ENCODE measurements at regions not wholly inside any gene's neighbourhood (a gene's known extent, or its start where the extent isn't known, plus 50 kb on each side); places are given as distances from the start of the nearest gene placed in this dataset.
A peak's percentile ranks its signal among the peaks of the same experiment; 100 is the strongest.

GRCh38 chr12:17652436-17652835 is 437.6 kb downstream of the RERGL start:
- Mint-ChIP-seq H3K27ac (no peak overlapping the region), H3K4me1 (no peaks in the 10 kb centered on the region)
- no peak for DNase-seq

DNA sequence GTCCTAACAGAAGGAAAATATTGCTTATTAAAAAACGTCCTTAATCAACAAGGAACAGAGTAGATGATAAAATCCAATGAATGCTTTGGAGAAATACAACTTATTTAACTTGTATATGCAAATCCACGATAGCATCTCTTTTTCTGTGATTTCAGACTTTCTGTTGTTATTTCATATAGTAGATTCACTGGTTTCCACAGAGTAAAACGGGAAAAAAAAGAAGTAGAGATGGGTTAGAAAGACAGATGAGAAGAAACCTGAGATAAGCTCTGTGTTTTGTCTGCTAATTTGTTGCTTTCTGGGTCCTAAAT is 447.7 kb downstream of the RERGL start:
- Histone ChIP-seq H3K27ac (ENCODE audit: low read depth, low read length) (no peak overlapping the region), H3K9me3 (ENCODE audit: control insufficient read depth, low read length) (no peaks in the 10 kb centered on the region), H3K27me3 (ENCODE audit: control insufficient read depth, insufficient read depth, low read length, poor library complexity, severe bottlenecking) (no peaks in the 10 kb centered on the region), H3K9ac (ENCODE audit: extremely low read depth, low read length, poor library complexity, severe bottlenecking) (no peak overlapping the region), H3K4me1 (ENCODE audit: control insufficient read depth, insufficient read depth, low read length) (no peaks in the 10 kb centered on the region), H3K4me3 (ENCODE audit: low read length) (no peak overlapping the region), H3K36me3 (ENCODE audit: control insufficient read depth, insufficient read depth, low read length) (no peaks in the 10 kb centered on the region)
- TF ChIP-seq CTCF (conservative IDR thresholded peaks at IDR 0.05) = peak; percentile 16
- peaks cover 3% of the 10 kb centered on the region for H3K4me1 Mint-ChIP-seq
- H3K36me3 Mint-ChIP-seq (ENCODE audit: low read depth) = no peaks in the 10 kb centered on the region
- H3K9me3 Mint-ChIP-seq = no peaks in the 10 kb centered on the region
- 36 to 83% methylated on average over 1 to 3 of the region's 3 CpGs for WGBS, 2 experiments (ENCODE audit: insufficient coverage in 1 of 2, insufficient read length in 1 of 2)
- no peak overlapping the region for H3K27ac Mint-ChIP-seq
- no peak overlapping the region for H3K4me3 Mint-ChIP-seq
- no peak for DNase-seq
- no peaks in the 10 kb centered on the region for H3K27me3 Mint-ChIP-seq (ENCODE audit: insufficient read depth)

More at GRCh38 chr12:17652436-17652835, 437.6 kb downstream of the RERGL start:
- Histone ChIP-seq H3K27me3 (ENCODE audit: control insufficient read depth, insufficient read depth, low read length, poor library complexity, severe bottlenecking) (no peaks in the 10 kb centered on the region), H3K9me3 (ENCODE audit: control insufficient read depth, low read length) (no peaks in the 10 kb centered on the region), H3K9ac (ENCODE audit: extremely low read depth, low read length, poor library complexity, severe bottlenecking) (no peak overlapping the region), H3K4me3 (ENCODE audit: low read length) (no peak overlapping the region), H3K36me3 (ENCODE audit: control insufficient read depth, insufficient read depth, low read length) (no peaks in the 10 kb centered on the region), H3K4me1 (ENCODE audit: control insufficient read depth, insufficient read depth, low read length) (no peaks in the 10 kb centered on the region), H3K27ac (ENCODE audit: low read depth, low read length) (no peak overlapping the region)
- no peak overlapping the region for H3K4me3 Mint-ChIP-seq
- no peaks in the 10 kb centered on the region for H3K36me3 Mint-ChIP-seq (ENCODE audit: low read depth)
- no peak for TF ChIP-seq CTCF (conservative IDR thresholded peaks at IDR 0.05)
- H3K9me3 Mint-ChIP-seq = peaks cover 3% of the 10 kb centered on the region
- WGBS, 2 experiments (ENCODE audit: insufficient coverage in 1 of 2, insufficient read length in 1 of 2) = 100% methylated on average over 1 of the region's 2 CpGs
- H3K27me3 Mint-ChIP-seq (ENCODE audit: insufficient read depth) = no peaks in the 10 kb centered on the region

DNA sequence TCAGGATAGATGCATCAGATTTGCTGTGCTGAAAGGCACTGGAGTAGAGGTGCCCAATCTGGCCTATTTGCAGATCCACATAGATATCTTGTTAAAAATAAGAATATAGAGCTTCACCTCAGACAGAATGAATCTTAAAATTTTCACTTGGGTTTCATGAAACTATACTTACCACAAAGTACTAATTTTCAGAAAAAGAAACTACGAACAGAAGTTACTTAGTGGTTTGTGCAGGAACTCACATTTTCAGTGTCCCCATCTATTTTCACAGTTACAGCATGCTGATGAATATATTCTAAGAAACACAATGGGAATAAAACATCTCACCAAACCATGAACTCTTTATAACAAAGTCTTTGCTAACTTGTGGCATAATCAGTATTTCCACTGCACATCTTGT is 449.4 kb downstream of the RERGL start:
- DNase-seq = no peak
- H3K27ac Mint-ChIP-seq = no peak overlapping the region
- no peaks in the 10 kb centered on the region for H3K36me3 Mint-ChIP-seq (ENCODE audit: low read depth)
- Histone ChIP-seq H3K36me3 (ENCODE audit: control insufficient read depth, insufficient read depth, low read length) (no peaks in the 10 kb centered on the region), H3K9ac (ENCODE audit: extremely low read depth, low read length, poor library complexity, severe bottlenecking) (no peak overlapping the region), H3K27me3 (ENCODE audit: control insufficient read depth, insufficient read depth, low read length, poor library complexity, severe bottlenecking) (no peaks in the 10 kb centered on the region), H3K4me1 (ENCODE audit: control insufficient read depth, insufficient read depth, low read length) (no peaks in the 10 kb centered on the region), H3K9me3 (ENCODE audit: control insufficient read depth, low read length) (no peaks in the 10 kb centered on the region), H3K4me3 (ENCODE audit: low read length) (no peak overlapping the region), H3K27ac (ENCODE audit: low read depth, low read length) (no peak overlapping the region)
- peaks cover 3% of the 10 kb centered on the region for H3K4me1 Mint-ChIP-seq
- H3K4me3 Mint-ChIP-seq = no peak overlapping the region
- no peaks in the 10 kb centered on the region for H3K27me3 Mint-ChIP-seq (ENCODE audit: insufficient read depth)
- no peak for TF ChIP-seq CTCF (conservative IDR thresholded peaks at IDR 0.05)
- no peaks in the 10 kb centered on the region for H3K9me3 Mint-ChIP-seq
- 83 to 100% methylated on average over 1 of the region's 1 CpG for WGBS, 2 experiments (ENCODE audit: insufficient coverage in 1 of 2, insufficient read length in 1 of 2)

All from endodermal cell (in vitro differentiated cells).